Right atrium auricular region (tissue), 2 donors: ENCODE measurements at regions not wholly inside any gene's neighbourhood (a gene's known extent, or its start where the extent isn't known, plus 50 kb on each side); places are given as distances from the start of the nearest gene placed in this dataset.
"Not testable (repeated sequence)": the region's sequence is repeated elsewhere in the genome, so short reads cannot be mapped to it uniquely, and the experiment has no call there.

Experiments used
- DNase-seq: peaks from one replicate; pipeline ENCODE4 v3.0.0-alpha.2; 2019; ENCODE audit warnings: low spot score
- H3K27ac ChIP-seq, 2 donors: fragments of 200-600 bp; sonication (generic); 1 replicate in 1 of 2; 2 replicates in 1 of 2; pipeline ENCODE4 v1.5.1; 2016 to 2019
- H3K27me3 ChIP-seq, 2 donors: fragments of 200-600 bp; sonication (generic); one replicate each; pipeline versions ENCODE4 v1.5.1 to v1.6.0; 2017 to 2019
- H3K36me3 ChIP-seq: fragments of 200-600 bp; sonication (generic); one replicate; pipeline ENCODE4 v1.5.1; 2016
- H3K4me1 ChIP-seq, 2 donors: fragments of 200-600 bp; sonication (generic); one replicate each; pipeline versions ENCODE4 v1.5.1 to v1.6.0; 2017 to 2019
- H3K4me3 ChIP-seq, 2 donors: fragments of 200-600 bp; sonication (generic); 1 replicate in 1 of 2; 2 replicates in 1 of 2; pipeline ENCODE4 v1.5.1; 2017 to 2019; ENCODE audit warnings: mild to moderate bottlenecking in 1 of 2, moderate library complexity in 1 of 2
- H3K9me3 ChIP-seq, 2 donors: fragments of 200-600 bp; sonication (generic); one replicate each; pipeline ENCODE4 v1.5.1; 2019
- CTCF ChIP-seq, 2 donors: fragments of 200-600 bp; sonication (generic); IDR thresholded peaks; one replicate each; pipeline ENCODE4 v1.5.1; 2019; ENCODE audit warnings: antibody characterized with exemption in 2 of 2

DNA sequence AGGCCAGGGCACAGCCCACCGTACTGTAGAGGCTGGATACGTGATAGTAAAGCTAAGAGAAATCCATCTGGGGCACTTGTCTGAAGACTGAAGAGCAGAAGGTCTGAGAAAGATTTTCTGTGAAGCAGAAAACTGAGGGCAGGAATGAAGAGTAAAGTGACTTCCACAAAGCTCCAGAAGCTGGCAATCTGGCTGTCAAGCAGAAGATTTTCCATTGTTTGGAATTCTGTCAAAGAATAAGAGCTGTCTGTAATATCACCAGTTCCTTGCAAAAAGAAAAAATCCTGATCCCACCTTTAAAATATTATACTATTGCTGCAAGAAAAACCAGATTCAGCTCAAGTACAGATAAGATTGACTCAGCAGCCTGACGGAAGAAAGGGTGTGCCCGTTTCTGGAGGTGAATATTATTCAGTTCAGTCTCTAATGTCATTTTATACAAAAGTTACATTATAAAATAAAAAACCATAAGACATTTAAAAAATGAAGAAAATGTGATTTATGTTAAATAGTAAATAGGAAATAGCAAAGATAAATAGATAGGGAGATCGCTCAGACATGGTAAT is 550.4 kb upstream of the SGO1 start:
- Histone ChIP-seq H3K4me3 (no peak overlapping the region), H3K9me3 (no peaks in the 10 kb centered on the region), H3K4me1 (no peaks in the 10 kb centered on the region), H3K36me3 (no peaks in the 10 kb centered on the region), H3K27me3 (no peaks in the 10 kb centered on the region), H3K27ac (no peak overlapping the region)
- no peak for DNase-seq
- TF ChIP-seq CTCF (IDR thresholded peaks at IDR 0.05) = no peak

- H3K27me3 ChIP-seq = no peaks in the 10 kb centered on the region
- H3K4me1 ChIP-seq = no peaks in the 10 kb centered on the region
- no peak for DNase-seq
- no peaks in the 10 kb centered on the region for H3K36me3 ChIP-seq
- no peak for TF ChIP-seq CTCF (IDR thresholded peaks at IDR 0.05)
- no peak overlapping the region for H3K27ac ChIP-seq
- H3K9me3 ChIP-seq = no peaks in the 10 kb centered on the region
- H3K4me3 ChIP-seq = no peak overlapping the region
Measured at GRCh38 chr3:20729185-20729584, 543.2 kb upstream of the SGO1 start.

DNA sequence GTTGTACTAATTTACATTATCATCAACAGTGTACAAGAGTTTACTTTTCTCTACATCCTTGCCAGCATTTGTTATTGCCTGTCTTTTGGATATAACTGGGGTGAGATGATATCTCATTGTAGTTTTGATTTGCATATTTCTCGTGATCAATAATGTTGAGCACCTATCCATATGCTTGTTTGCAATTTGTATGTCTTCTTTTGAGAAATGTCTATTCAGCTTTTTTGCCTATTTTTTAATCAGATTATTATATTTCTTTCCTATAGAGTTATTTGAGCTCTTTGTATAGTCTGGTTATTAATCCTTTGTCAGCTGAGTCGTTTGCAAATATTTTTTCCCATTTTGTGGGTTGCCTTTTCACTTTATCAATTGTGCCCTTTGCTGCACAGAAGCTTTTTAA is 540.8 kb upstream of the SGO1 start:
- Histone ChIP-seq H3K4me1 (no peaks in the 10 kb centered on the region), H3K36me3 (no peaks in the 10 kb centered on the region), H3K27me3 (no peaks in the 10 kb centered on the region), H3K9me3 (no peaks in the 10 kb centered on the region), H3K4me3 (no peak overlapping the region), H3K27ac (no peak overlapping the region)
- TF ChIP-seq CTCF (IDR thresholded peaks at IDR 0.05) = no peak
- DNase-seq = no peak

- H3K4me1 ChIP-seq = no peaks in the 10 kb centered on the region
- H3K4me3 ChIP-seq = no peak overlapping the region
- no peak overlapping the region for H3K27ac ChIP-seq
- H3K9me3 ChIP-seq = no peaks in the 10 kb centered on the region
- no peaks in the 10 kb centered on the region for H3K27me3 ChIP-seq
- no peak for DNase-seq
- H3K36me3 ChIP-seq = no peaks in the 10 kb centered on the region
- TF ChIP-seq CTCF (IDR thresholded peaks at IDR 0.05) = no peak
Measured at GRCh38 chr3:20724241-20724640, 538.2 kb upstream of the SGO1 start.

GRCh38 chr3:20716425-20716824 is 530.4 kb upstream of the SGO1 start:
- not testable (repeated sequence) for H3K27me3 ChIP-seq, H3K27ac ChIP-seq, H3K9me3 ChIP-seq, H3K36me3 ChIP-seq, H3K4me3 ChIP-seq, DNase-seq, H3K4me1 ChIP-seq

DNA sequence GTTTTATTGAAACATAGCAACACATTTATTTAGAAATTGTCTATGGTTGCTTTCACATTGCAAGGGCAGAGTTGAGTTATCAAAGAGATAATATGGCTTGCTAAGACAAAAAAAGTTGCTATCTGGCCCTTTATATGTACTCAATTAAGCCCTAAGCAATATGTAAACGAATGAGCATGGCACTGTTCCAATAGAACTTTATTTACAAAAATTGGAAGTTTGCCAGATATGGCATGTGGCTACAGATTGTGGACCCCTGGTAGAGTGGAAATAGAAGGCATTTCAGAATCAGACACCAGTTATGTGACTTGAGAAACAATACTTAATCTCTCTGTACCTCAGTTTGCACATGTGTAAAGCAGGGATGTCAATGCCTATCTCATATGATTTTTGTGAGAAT is 515.6 kb upstream of the SGO1 start:
- DNase-seq = no peak
- H3K27ac ChIP-seq = no peak overlapping the region
- H3K4me1 ChIP-seq = peaks cover 0 to 4% of the 10 kb centered on the region in 2 donors
- no peaks in the 10 kb centered on the region for H3K9me3 ChIP-seq
- no peaks in the 10 kb centered on the region for H3K27me3 ChIP-seq
- no peak overlapping the region for H3K4me3 ChIP-seq
- no peak for TF ChIP-seq CTCF (IDR thresholded peaks at IDR 0.05)
- no peaks in the 10 kb centered on the region for H3K36me3 ChIP-seq
